MM.1S (cell line): ENCODE measurements at regions not wholly inside any gene's neighbourhood (a gene's known extent, or its start where the extent isn't known, plus 50 kb on each side); places are given as distances from the start of the nearest gene placed in this dataset.

Experiments used
- DNase-seq: peaks from one replicate; pipeline ENCODE4 v3.0.0-alpha.2; 2015
- H2AFZ ChIP-seq: fragments of 300-600 bp; sonication (generic); 2 replicates; pipeline ENCODE4 v1.6.0; 2016; ENCODE audit warnings: antibody characterized with exemption, low read length
- H3F3A ChIP-seq: fragments of 300-600 bp; sonication (generic); 2 replicates; pipeline ENCODE4 v1.6.1; 2016; ENCODE audit warnings: mild to moderate bottlenecking, antibody characterized with exemption, low read length, moderate library complexity, mixed read lengths; ENCODE audit not compliant: insufficient read depth
- H3K27ac ChIP-seq: fragments of 300-600 bp; sonication (generic); 2 replicates; pipeline ENCODE4 v1.5.1; 2016; ENCODE audit warnings: mild to moderate bottlenecking, low read length
- H3K27me3 ChIP-seq: fragments of 300-600 bp; sonication (generic); replicated peaks from 2 replicates; pipeline ENCODE4 v1.6.0; 2016; ENCODE audit warnings: low read length; ENCODE audit not compliant: insufficient read depth
- H3K36me3 ChIP-seq: fragments of 300-600 bp; sonication (generic); replicated peaks from 2 replicates; pipeline ENCODE4 v1.6.1; 2016; ENCODE audit warnings: mild to moderate bottlenecking, low read length, mixed read lengths; ENCODE audit not compliant: insufficient read depth
- H3K4me1 ChIP-seq: fragments of 300-600 bp; sonication (generic); 2 replicates; pipeline ENCODE4 v1.6.1; 2016; ENCODE audit warnings: low read length, mixed read lengths
- H3K4me2 ChIP-seq: fragments of 300-600 bp; sonication (generic); 2 replicates; pipeline ENCODE4 v1.6.0; 2016; ENCODE audit warnings: low read depth, low read length
- H3K4me3 ChIP-seq: fragments of 300-600 bp; sonication (generic); 2 replicates; pipeline ENCODE4 v1.5.1; 2016; ENCODE audit warnings: low read length, mixed read lengths
- H3K79me2 ChIP-seq: fragments of 300-600 bp; sonication (generic); 2 replicates; pipeline ENCODE4 v1.6.1; 2016; ENCODE audit warnings: mixed run types, low read length, mixed read lengths
- H3K9ac ChIP-seq: fragments of 300-600 bp; sonication (generic); 2 replicates; pipeline ENCODE4 v1.6.1; 2016; ENCODE audit warnings: low read length, mixed read lengths
- H3K9me2 ChIP-seq: fragments of 300-600 bp; sonication (generic); replicated peaks from 2 replicates; pipeline ENCODE4 v1.6.1; 2016; ENCODE audit warnings: mild to moderate bottlenecking, low read length, mixed read lengths; ENCODE audit not compliant: insufficient read depth
- H3K9me3 ChIP-seq: fragments of 300-600 bp; sonication (generic); replicated peaks from 2 replicates; pipeline ENCODE4 v1.6.1; 2016; ENCODE audit warnings: mild to moderate bottlenecking, low read length, mixed read lengths; ENCODE audit not compliant: insufficient read depth
- H4K20me1 ChIP-seq: fragments of 300-600 bp; sonication (generic); 2 replicates; pipeline ENCODE4 v1.6.1; 2016; ENCODE audit warnings: mild to moderate bottlenecking, low read length, moderate library complexity, mixed read lengths; ENCODE audit not compliant: insufficient read depth
- EZH2 ChIP-seq: fragments of 300-600 bp; sonication (generic); optimal IDR thresholded peaks from 2 replicates; pipeline ENCODE3; 2017; ENCODE audit warnings: low read depth, mild to moderate bottlenecking, antibody characterized with exemption, low read length, mixed read lengths
- EZH2phosphoT487 ChIP-seq: fragments of 300-600 bp; sonication (generic); IDR thresholded peaks from 2 replicates; pipeline ENCODE4 v1.6.1; 2018; ENCODE audit warnings: antibody characterized with exemption, low read length
- TF ChIP-seq, protein P1 (sequence below): fragments of 300-600 bp; sonication (generic); IDR thresholded peaks from 2 replicates; pipeline ENCODE4 v1.5.1; 2016; ENCODE audit warnings: antibody characterized with exemption, low read length, mixed read lengths

DNA sequence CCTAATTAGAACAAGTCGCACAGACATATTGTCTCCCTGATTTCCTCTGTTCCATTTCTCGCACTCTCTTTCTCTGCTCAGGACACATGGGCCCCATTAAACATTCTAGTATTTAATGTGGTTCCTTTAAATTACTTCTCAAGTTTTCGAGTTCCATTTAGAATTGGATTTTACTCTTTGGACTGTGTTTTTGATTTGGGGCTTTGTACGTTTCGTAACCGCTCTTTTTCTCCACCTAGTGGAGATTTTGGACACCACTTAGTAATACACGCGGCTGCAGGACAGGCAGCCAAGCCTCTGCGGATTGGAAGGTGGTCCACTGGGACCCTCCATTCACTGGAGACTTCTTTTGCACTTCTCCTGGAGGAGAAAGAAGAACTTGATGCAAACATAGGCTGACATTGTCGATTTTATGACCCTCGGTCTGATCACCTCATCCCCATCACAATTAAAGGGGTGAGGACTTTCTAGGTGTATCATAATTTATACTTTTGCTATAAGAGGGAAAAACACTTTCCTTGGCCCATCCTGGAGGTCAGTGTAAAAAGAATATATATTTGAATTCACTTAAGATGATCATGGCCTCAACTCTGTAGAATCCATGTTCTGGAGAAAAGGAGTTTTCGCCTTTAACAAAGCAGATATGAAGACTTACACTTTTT, 85.7 kb downstream of the NOG start:
- Histone ChIP-seq H4K20me1 (no peaks in the 10 kb centered on the region), H3K4me2 (no peak overlapping the region), H2AFZ (no peak overlapping the region), H3K27ac (no peak overlapping the region), H3K9me3 (no peaks in the 10 kb centered on the region), H3K9ac (no peak overlapping the region), H3K9me2 (no peaks in the 10 kb centered on the region), H3F3A (peaks cover 16% of the 10 kb centered on the region), H3K4me1 (peaks cover 19% of the 10 kb centered on the region), H3K27me3 (no peaks in the 10 kb centered on the region; the same call in 1 of the 2 replicates), H3K36me3 (no peaks in the 10 kb centered on the region), H3K79me2 (no peaks in the 10 kb centered on the region), H3K4me3 (no peak overlapping the region)
- TF ChIP-seq, protein P1, sequence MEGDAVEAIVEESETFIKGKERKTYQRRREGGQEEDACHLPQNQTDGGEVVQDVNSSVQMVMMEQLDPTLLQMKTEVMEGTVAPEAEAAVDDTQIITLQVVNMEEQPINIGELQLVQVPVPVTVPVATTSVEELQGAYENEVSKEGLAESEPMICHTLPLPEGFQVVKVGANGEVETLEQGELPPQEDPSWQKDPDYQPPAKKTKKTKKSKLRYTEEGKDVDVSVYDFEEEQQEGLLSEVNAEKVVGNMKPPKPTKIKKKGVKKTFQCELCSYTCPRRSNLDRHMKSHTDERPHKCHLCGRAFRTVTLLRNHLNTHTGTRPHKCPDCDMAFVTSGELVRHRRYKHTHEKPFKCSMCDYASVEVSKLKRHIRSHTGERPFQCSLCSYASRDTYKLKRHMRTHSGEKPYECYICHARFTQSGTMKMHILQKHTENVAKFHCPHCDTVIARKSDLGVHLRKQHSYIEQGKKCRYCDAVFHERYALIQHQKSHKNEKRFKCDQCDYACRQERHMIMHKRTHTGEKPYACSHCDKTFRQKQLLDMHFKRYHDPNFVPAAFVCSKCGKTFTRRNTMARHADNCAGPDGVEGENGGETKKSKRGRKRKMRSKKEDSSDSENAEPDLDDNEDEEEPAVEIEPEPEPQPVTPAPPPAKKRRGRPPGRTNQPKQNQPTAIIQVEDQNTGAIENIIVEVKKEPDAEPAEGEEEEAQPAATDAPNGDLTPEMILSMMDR: peak; percentile 44
- TF ChIP-seq EZH2: no peak
- no peak for TF ChIP-seq EZH2phosphoT487
- DNase-seq: peak; percentile 20

DNA sequence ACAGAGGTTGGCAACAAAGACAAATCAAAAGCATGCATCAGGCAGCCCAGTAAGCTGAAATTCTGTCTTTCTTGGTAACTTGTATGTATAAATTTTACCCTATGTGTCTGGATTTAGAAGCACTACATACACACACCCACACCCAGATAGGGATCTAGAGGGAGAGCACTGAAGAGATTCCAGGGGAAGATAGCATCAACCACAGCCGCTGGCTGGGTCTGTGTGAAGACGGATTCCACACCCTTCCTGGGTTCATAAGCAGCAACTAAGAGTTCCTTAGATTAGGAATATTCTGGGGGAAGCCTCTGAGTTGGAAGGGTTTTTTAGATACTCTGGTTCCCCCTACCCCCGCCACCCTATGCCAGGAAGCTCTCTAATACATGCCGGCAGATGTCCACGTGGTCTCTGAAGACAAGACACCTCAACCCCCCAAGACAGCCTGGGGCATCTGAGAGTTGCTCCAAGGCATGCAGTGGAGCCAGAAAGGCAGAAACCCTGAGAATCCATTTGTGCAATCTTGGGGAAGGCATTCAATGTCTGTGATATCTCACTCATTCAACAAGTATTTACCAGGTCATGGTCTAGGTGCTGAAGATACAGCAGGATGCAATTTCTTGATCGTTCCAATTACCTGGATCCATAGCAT, 86.4 kb downstream of the NOG start:
- H3F3A ChIP-seq: peaks cover 16% of the 10 kb centered on the region
- H2AFZ ChIP-seq: no peak overlapping the region
- H3K79me2 ChIP-seq: no peaks in the 10 kb centered on the region
- no peaks in the 10 kb centered on the region for H3K9me2 ChIP-seq
- no peaks in the 10 kb centered on the region; the same call in 1 of the 2 replicates for H3K27me3 ChIP-seq
- no peak overlapping the region for H3K4me2 ChIP-seq
- no peaks in the 10 kb centered on the region for H3K36me3 ChIP-seq
- no peak overlapping the region for H3K9ac ChIP-seq
- H4K20me1 ChIP-seq: no peaks in the 10 kb centered on the region
- H3K9me3 ChIP-seq: no peaks in the 10 kb centered on the region
- H3K27ac ChIP-seq: no peak overlapping the region
- peaks cover 19% of the 10 kb centered on the region for H3K4me1 ChIP-seq
- no peak for DNase-seq
- H3K4me3 ChIP-seq: no peak overlapping the region
- TF ChIP-seq, protein P1: no peak
- TF ChIP-seq EZH2: no peak
- TF ChIP-seq EZH2phosphoT487: no peak

DNA sequence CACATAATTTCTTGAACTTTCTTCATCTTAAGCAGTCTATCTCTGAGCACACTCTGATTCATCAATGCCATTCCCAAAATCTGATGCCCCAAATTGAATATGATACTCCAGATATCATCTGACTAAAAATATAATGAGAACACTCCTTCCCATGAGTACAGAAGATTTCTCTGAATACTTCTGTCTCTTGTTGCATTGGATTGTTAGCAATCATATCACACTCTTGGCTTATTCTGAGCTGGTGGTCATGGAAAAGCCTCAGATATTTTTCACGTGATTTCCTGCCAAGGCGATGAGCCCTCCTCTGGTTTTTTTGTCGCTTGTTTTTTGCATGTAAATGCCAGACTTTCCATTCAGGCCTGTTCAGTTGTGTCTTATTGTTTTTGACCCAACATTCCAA, 87.2 kb downstream of the NOG start:
- H3K27me3 ChIP-seq: no peaks in the 10 kb centered on the region; the same call in 1 of the 2 replicates
- DNase-seq: no peak
- H3K4me1 ChIP-seq: peaks cover 19% of the 10 kb centered on the region
- H3F3A ChIP-seq: peaks cover 16% of the 10 kb centered on the region
- H4K20me1 ChIP-seq: no peaks in the 10 kb centered on the region
- no peaks in the 10 kb centered on the region for H3K9me3 ChIP-seq
- TF ChIP-seq, protein P1: no peak
- TF ChIP-seq EZH2phosphoT487: no peak
- TF ChIP-seq EZH2: no peak
- H3K27ac ChIP-seq: no peak overlapping the region
- H3K9ac ChIP-seq: no peak overlapping the region
- no peak overlapping the region for H2AFZ ChIP-seq
- H3K79me2 ChIP-seq: no peaks in the 10 kb centered on the region
- H3K4me3 ChIP-seq: no peak overlapping the region
- H3K9me2 ChIP-seq: no peaks in the 10 kb centered on the region
- no peak overlapping the region; the same call in 1 of the 2 replicates for H3K4me2 ChIP-seq
- no peaks in the 10 kb centered on the region for H3K36me3 ChIP-seq
